ENCODE measurements at regions not wholly inside any gene's neighbourhood (a gene's known extent, or its start where the extent isn't known, plus 50 kb on each side); places are given as distances from the start of the nearest gene placed in this dataset.

- DNase-seq (ENCODE audit: low spot score), result no peak
Measured at GRCh38 chr5:124262991-124263571, 483.4 kb downstream of the ZNF608 start.

DNA sequence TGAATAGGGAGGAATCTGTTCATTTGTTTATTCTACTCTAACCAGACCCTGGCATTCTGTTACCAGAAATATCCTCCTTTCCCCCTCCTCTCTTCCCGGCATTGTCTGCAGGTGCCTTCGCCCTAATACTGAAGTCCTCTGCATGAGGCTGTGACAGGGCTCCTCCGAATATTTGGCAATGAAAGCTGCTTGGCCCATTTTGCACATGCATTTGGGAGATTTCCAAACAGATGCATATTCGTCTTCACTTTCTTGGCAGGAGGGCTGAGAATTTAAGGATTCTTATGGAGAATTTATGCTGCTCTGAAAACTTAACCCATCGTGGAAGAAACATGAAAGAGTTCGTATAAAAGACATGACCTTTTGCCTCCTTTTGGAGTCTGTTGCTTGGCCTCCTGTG is 484.0 kb downstream of the ZNF608 start:
- no peak for DNase-seq (ENCODE audit: low spot score)

DNA sequence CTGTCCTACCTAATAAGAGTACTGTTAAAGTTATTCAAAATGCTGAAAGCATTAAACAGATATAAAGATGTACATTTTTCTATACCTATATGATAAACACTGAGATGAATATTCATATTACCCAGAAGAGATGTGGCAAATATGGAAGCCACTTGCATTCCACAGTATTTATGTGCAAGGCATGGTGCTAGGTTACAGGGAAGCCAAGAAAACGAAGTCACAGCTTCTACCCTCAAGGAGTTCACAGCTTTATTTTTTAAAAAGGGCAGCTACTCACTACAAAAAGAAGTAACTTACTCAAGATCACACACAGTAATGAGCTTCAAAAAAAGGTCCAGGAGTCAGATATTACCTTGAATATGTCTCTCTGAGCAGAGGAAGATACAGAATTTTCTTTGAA is 484.6 kb downstream of the ZNF608 start:
- DNase-seq (ENCODE audit: low spot score), result no peak

DNA sequence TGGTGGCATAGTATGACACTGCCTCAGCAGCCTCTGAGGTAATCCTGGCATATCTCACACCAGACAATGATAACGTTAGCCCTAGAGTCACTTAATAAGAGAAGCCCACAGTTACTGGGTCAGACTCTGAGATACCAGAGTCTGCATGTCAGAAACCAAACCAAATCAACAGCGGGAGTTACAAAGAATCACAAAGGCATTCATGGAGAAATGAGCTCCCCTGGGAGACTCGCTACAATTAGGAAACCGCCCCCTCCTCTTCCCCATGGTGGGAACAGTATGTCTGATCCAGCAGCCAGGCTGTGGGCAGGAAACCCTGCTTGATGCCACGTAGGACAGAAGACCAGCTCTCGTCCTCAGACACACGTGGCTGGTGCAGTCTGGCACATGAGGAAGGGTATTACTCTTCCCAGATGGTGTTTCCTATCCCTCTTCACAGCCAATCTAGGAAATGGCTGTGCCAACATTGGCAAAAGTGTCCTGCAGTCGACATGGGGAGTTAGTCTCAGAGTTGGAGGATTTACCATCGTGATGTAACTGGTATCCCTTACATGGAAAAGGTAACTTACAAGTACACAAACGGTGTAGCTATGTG is 485.4 kb downstream of the ZNF608 start:
- no peak for DNase-seq (ENCODE audit: low spot score)

GRCh38 chr5:124259017-124259416 is 487.4 kb downstream of the ZNF608 start:
- no peak for DNase-seq (ENCODE audit: low spot score)

- DNase-seq (ENCODE audit: low spot score), result no peak
Measured at GRCh38 chr5:124257048-124257447, 489.4 kb downstream of the ZNF608 start.

DNA sequence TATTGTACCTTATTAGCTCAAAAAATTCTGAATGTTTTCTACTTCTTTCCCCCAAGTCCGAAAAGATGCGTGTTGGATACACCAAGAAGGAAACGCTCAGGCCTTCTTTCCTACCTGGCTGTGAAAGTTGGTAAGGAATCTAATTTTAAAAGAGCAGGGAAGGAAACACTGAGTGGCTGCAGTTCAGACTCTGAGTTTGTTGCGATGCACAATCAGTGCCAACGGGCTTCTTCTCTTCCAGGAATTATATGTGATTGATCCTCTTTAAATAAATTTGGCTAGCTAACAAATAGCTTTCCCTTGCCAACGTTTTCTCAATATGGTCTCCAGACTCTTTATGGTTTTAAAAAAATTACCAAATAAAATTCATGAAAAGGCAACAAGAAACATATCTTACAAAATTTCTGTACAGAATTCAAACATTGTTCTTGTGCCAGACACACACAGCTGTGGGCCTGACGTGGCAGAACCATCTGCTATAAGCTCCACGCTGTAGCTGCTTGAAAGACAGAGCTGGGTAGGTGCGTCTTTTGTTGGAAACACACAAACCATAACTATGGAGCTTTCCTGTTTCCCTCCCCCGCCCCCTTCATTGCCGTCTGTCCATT is 493.1 kb downstream of the ZNF608 start:
- no peak for DNase-seq (ENCODE audit: low spot score)

DNA sequence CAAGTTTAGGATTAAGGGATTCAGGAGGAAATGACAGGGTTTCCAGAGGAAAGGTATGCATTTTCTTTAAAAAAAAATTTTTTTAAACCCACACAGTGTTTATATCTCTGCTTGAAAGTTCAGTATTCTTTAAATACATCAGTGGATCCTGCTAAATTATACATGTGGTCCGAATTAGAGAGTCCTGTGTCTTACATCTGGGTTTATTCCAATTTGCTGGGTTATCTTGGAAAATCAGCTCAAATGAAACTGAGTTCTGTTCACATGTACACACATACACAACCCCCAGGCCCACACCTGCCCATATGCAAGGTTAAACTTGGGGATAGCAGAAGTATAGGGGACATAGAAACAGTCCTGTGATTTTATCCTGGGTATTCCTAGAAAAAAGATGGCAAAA is 493.7 kb downstream of the ZNF608 start:
- no peak for DNase-seq (ENCODE audit: low spot score)

DNA sequence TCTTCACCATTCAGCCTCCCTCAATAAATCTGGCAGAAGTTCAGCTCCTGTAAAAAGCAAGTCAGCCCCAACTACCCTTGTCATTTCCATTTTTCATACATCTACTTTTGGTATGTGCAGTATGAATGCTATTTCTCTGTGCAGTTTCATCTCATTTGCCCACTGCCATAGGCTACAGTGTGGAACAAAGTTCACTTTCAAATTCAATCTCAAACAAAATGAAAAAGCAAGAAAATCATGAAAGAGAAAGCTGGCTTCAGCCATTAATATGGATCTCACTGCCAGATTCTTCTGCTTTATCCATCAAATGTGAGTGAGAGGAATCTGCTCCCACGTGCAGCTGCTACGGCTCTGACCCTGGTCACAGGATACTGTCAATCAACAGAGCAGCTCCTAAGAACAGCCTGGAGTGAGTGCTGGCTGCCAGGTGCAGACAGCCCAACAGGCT is 494.2 kb downstream of the ZNF608 start:
- no peak for DNase-seq (ENCODE audit: low spot score)

DNA sequence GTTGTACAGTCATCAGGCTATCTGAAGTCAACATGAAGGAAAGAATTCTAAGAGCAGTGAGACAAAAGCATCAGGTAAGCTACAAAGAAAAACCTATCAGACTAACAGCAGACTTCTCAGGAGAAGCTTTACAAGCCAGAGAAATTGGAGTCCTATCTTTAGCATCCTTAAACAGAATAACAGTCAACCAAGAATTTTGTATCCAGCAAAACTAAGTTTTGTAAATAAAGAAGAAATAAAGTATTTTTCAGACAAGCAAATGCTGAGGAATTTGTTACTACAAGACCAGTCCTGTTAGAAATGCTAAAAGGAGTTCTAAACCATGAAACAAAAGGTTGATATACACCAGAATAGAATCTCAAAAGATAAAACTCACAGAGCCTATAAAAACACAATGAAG is 501.2 kb downstream of the ZNF608 start:
- no peak for DNase-seq (ENCODE audit: low spot score)

GRCh38 chr5:124240732-124241131 is 505.7 kb downstream of the ZNF608 start:
- no peak for DNase-seq (ENCODE audit: low spot score)

DNA sequence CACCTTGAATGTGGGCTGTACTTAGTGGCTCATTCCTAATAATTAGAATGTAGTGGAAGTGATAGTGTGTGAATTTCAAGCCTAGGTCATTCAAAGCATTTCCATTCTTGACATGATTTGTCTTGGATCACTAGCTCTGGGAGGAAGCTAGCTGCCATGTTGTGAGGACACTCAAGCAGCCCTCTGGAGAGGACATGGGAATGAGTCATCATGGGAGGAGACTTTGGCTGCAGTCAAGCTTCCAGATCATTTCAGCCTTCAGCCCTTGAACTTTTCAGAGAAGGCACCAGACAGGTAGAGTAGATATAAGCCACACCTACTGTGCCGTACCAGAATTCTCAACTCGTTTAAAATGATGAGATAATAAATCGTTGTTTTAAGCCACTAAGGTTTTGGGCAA is 506.9 kb downstream of the ZNF608 start:
- no peak for DNase-seq (ENCODE audit: low spot score)

DNA sequence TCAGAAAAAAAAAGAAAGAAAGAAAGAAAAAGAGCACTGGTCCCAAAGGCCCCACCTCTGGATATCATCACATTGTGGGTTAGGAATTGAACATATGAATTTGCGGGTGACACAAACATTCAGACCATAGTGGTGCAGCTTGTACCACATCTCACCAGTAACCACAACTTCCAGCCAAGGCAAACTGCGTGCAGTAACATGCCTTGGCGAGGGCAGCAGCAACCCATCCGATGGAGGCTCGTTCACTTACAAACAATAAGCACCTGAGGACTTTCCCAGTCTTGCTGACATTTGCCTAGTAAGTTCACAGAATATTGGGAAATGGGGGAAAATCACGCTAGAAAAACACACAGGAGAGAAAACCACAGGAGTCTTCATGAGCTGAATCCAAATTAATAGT is 508.1 kb downstream of the ZNF608 start:
- DNase-seq (ENCODE audit: low spot score), result no peak

GRCh38 chr5:124237206-124237695 is 509.2 kb downstream of the ZNF608 start:
- no peak for DNase-seq (ENCODE audit: low spot score)

DNA sequence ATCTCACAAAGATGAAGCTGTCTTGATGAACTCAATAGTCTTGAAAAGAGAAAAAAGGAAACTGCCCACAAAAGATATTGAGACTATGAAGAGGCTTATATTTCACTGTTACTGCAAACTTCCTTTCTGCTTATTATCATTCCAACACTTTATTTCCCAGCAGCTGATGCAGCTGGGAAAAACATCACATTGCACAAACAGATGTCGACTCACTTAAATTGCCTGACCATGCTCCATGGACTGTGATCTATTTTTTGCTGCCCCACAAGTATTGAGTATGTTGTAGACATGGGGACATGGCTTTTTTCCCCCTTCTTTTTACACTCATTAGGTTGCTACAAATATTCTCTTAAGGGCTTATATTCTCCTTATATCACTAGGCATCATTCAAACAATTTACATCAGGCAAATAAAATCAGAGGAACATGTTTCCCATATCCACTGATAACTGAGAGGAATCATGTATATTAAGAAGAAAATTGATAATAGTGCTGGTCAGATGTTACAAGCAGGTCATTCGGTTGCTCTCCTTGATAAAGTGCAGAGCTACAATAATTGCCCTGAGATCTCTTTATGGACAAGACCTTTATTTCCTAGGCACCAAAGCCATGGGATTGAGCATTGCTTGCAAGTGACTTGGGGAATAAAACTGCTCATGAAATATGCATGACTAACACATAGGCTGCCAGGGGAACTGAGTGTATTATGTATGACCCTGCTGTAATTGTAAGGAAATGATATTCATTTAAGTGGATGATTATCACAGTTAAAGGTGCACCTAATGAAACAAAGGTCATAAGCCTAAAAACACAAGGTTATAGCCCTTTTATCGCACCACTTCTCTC is 509.9 kb downstream of the ZNF608 start:
- DNase-seq (ENCODE audit: low spot score), result no peak

DNA sequence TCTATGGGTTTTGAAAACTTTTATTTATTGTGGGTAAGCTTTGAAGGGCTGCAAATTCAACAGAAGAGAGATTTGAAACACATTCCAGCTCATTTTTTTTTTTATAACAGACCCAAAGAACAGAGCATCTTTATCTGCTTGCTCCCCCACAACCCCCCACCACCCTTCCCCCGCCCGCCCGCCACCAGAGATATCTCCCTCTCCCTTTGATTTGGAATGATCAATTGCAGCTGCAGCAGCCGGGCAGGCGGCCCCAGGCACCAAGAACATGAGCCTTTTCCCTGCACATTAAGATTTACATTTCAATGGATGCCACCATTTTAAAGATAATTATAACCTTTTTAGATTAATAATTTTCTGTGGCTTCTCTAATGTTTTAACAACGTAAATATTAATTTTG is 510.9 kb downstream of the ZNF608 start:
- no peak for DNase-seq (ENCODE audit: low spot score)

GRCh38 chr5:124234770-124235562 is 511.5 kb downstream of the ZNF608 start:
- DNase-seq (ENCODE audit: low spot score), result no peak

GRCh38 chr5:124234022-124234769 is 512.2 kb downstream of the ZNF608 start:
- DNase-seq (ENCODE audit: low spot score), result no peak

- DNase-seq (ENCODE audit: low spot score), result no peak
Measured at GRCh38 chr5:124232515-124232914, 513.9 kb downstream of the ZNF608 start.

- no peak for DNase-seq (ENCODE audit: low spot score)
Measured at GRCh38 chr5:124231802-124232201, 514.6 kb downstream of the ZNF608 start.

DNA sequence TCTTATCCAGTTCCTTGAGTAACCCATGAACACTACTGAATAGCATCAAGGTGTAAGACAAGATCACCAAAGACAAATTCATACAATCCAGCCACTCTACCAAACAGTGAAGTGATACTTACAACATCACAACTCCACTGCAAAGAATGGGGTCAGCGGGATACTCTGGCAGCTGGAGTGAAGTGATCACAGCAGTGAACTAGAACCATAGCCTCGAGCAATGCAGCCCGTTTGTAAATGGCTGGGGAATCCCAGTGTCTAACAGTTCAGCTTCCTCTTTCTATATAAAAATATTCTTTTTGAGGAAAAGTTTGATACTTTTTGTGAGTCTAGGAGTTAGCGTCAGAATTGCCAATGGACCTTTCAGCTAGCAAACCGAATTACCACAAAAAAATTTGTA is 515.2 kb downstream of the ZNF608 start:
- no peak for DNase-seq (ENCODE audit: low spot score)
